ENCODE measurements at regions not wholly inside any gene's neighbourhood (a gene's known extent, or its start where the extent isn't known, plus 50 kb on each side); places are given as distances from the start of the nearest gene placed in this dataset.

- TF ChIP-seq CTCF (IDR thresholded peaks at IDR 0.05) (no peak), TCF7L2 (IDR thresholded peaks at IDR 0.05; ENCODE audit: low read depth, low read length) (no peak), SIN3A (IDR thresholded peaks at IDR 0.05; ENCODE audit: borderline replicate concordance, insufficient read depth, low read depth, low read length) (no peak), POLR2AphosphoS5 (IDR thresholded peaks at IDR 0.05; ENCODE audit: low read depth, low read length) (no peak)
Measured at GRCh38 chr2:217452928-217453327, 549.9 kb downstream of the TNS1 start.

Measured in Panc1 (cell line).